HepG2 (cell line): ENCODE measurements at regions not wholly inside any gene's neighbourhood (a gene's known extent, or its start where the extent isn't known, plus 50 kb on each side); places are given as distances from the start of the nearest gene placed in this dataset.

Experiments
- JUNB ChIP-seq: sonication (generic); formaldehyde crosslinking; IDR thresholded peaks from 2 replicates; pipeline ENCODE4 v1.8.0; 2022; ENCODE audit warnings: missing genetic modification reagents, mild to moderate bottlenecking, borderline replicate concordance
- KLF11 ChIP-seq: IDR thresholded peaks from 2 replicates; pipeline ENCODE4 v1.6.1; 2016; ENCODE audit warnings: missing compliant biosample characterization
- MBNL3 ChIP-seq: fragments of 250-450 bp; sonication (Bioruptor Pico); conservative IDR thresholded peaks from 2 replicates; pipeline ENCODE4 v1.8.0; 2022; ENCODE audit warnings: mild to moderate bottlenecking, inconsistent platforms
- MXD3 ChIP-seq: IDR thresholded peaks from 2 replicates; pipeline ENCODE4 v1.6.1; 2016; ENCODE audit warnings: mild to moderate bottlenecking, missing biosample characterization, missing genetic modification reagents
- NCOA2 ChIP-seq: sonication (generic); formaldehyde crosslinking; IDR thresholded peaks from 2 replicates; pipeline ENCODE4 v1.8.0; 2022; ENCODE audit warnings: inconsistent platforms
- PAXIP1 ChIP-seq: sonication (generic); formaldehyde crosslinking; conservative IDR thresholded peaks from 2 replicates; pipeline ENCODE4 v1.4.0; 2020; ENCODE audit warnings: mild to moderate bottlenecking, missing genetic modification reagents, moderate library complexity
- SKI ChIP-seq: fragments of 450-650 bp; IDR thresholded peaks from one replicate; pipeline ENCODE4 v1.6.1; 2018; ENCODE audit warnings: mild to moderate bottlenecking; ENCODE audit not compliant: partially characterized antibody
- TAF15 ChIP-seq: fragments of 200-400 bp; formaldehyde crosslinking; IDR thresholded peaks from one replicate; pipeline ENCODE4 v1.6.1; 2018; ENCODE audit warnings: mild to moderate bottlenecking, low read depth, low read length; ENCODE audit not compliant: poor library complexity, severe bottlenecking
- TSC22D2 ChIP-seq: sonication (generic); formaldehyde crosslinking; IDR thresholded peaks from 2 replicates; pipeline ENCODE4 v1.5.1; 2020; ENCODE audit warnings: missing genetic modification reagents, mild to moderate bottlenecking, borderline replicate concordance
- ZNF138 ChIP-seq: sonication (generic); formaldehyde crosslinking; IDR thresholded peaks from 2 replicates; pipeline ENCODE4 v1.5.0; 2020; ENCODE audit warnings: mild to moderate bottlenecking, low read depth, missing genetic modification reagents
- ZNF30 ChIP-seq: sonication (generic); formaldehyde crosslinking; IDR thresholded peaks from 2 replicates; pipeline ENCODE4 v1.5.0; 2020; ENCODE audit warnings: mild to moderate bottlenecking, missing genetic modification reagents
- ZNF317 ChIP-seq: sonication (generic); formaldehyde crosslinking; IDR thresholded peaks from 2 replicates; pipeline ENCODE4 v1.5.0; 2020; ENCODE audit warnings: mild to moderate bottlenecking, missing genetic modification reagents
- TF ChIP-seq, protein P1 (sequence below): sonication (generic); formaldehyde crosslinking; IDR thresholded peaks from 2 replicates; pipeline ENCODE4 v1.8.1; 2022; ENCODE audit warnings: low read depth, mild to moderate bottlenecking, missing genetic modification reagents
- TF ChIP-seq, protein P2 (sequence below): IDR thresholded peaks from 2 replicates; pipeline ENCODE4 v1.6.1; 2016; ENCODE audit warnings: low read depth
- TF ChIP-seq, protein P3 (sequence below): sonication (generic); formaldehyde crosslinking; IDR thresholded peaks from 2 replicates; pipeline ENCODE4 v1.5.0; 2020; ENCODE audit warnings: mild to moderate bottlenecking, missing genetic modification reagents, borderline replicate concordance

DNA sequence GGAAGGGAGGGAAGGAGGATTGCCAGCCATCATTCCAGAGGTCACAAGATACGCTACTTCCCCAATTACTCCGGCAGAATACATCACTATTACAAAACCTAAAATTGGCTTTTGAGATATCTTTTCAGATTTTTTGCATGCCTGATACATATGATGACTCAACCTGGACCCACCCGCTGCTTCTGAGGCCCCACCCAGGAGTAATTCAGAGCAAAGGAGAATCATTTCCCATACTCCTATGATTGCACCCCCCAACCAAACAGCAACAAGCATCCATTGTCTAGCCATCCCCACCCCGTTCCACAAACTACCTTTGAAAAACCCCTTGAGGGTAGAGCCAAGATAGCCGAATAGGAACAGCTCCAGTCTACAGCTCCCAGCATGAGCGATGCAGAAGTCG, 163.5 kb upstream of the GJE1 start (continued):
- no peak for TF ChIP-seq MXD3 (CRISPR knock-in tag)
- TF ChIP-seq PAXIP1 (CRISPR knock-in tag) = no peak
- TF ChIP-seq JUNB (CRISPR knock-in tag) = no peak
- TF ChIP-seq TAF15 = no peak
- TF ChIP-seq KLF11 = no peak
- no peak for TF ChIP-seq NCOA2 (CRISPR knock-in tag)
- TF ChIP-seq ZNF317 (CRISPR knock-in tag) = no peak
- TF ChIP-seq, protein P1, sequence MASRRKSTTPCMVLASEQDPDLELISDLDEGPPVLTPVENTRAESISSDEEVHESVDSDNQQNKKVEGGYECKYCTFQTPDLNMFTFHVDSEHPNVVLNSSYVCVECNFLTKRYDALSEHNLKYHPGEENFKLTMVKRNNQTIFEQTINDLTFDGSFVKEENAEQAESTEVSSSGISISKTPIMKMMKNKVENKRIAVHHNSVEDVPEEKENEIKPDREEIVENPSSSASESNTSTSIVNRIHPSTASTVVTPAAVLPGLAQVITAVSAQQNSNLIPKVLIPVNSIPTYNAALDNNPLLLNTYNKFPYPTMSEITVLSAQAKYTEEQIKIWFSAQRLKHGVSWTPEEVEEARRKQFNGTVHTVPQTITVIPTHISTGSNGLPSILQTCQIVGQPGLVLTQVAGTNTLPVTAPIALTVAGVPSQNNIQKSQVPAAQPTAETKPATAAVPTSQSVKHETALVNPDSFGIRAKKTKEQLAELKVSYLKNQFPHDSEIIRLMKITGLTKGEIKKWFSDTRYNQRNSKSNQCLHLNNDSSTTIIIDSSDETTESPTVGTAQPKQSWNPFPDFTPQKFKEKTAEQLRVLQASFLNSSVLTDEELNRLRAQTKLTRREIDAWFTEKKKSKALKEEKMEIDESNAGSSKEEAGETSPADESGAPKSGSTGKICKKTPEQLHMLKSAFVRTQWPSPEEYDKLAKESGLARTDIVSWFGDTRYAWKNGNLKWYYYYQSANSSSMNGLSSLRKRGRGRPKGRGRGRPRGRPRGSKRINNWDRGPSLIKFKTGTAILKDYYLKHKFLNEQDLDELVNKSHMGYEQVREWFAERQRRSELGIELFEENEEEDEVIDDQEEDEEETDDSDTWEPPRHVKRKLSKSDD (CRISPR knock-in tag) = no peak
- TF ChIP-seq MBNL3 = no peak
- no peak for TF ChIP-seq ZNF30 (CRISPR knock-in tag)
- TF ChIP-seq TSC22D2 (CRISPR knock-in tag) = no peak
- TF ChIP-seq, protein P2, sequence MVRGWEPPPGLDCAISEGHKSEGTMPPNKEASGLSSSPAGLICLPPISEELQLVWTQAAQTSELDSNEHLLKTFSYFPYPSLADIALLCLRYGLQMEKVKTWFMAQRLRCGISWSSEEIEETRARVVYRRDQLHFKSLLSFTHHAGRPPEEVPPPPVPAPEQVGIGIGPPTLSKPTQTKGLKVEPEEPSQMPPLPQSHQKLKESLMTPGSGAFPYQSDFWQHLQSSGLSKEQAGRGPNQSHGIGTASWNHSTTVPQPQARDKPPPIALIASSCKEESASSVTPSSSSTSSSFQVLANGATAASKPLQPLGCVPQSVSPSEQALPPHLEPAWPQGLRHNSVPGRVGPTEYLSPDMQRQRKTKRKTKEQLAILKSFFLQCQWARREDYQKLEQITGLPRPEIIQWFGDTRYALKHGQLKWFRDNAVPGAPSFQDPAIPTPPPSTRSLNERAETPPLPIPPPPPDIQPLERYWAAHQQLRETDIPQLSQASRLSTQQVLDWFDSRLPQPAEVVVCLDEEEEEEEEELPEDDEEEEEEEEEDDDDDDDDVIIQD (CRISPR knock-in tag) = no peak
- TF ChIP-seq, protein P3, sequence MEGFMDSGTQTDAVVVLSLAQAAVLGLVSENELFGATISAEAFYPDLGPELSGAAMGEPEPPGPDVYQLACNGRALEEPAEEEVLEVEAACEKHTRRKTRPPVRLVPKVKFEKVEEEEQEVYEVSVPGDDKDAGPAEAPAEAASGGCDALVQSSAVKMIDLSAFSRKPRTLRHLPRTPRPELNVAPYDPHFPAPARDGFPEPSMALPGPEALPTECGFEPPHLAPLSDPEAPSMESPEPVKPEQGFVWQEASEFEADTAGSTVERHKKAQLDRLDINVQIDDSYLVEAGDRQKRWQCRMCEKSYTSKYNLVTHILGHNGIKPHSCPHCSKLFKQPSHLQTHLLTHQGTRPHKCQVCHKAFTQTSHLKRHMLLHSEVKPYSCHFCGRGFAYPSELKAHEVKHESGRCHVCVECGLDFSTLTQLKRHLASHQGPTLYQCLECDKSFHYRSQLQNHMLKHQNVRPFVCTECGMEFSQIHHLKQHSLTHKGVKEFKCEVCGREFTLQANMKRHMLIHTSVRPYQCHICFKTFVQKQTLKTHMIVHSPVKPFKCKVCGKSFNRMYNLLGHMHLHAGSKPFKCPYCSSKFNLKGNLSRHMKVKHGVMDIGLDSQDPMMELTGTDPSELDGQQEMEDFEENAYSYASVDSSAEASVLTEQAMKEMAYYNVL (CRISPR knock-in tag) = no peak
- TF ChIP-seq ZNF138 = no peak
- no peak for TF ChIP-seq SKI
